Bronchial epithelial cell (primary cell): ENCODE measurements at regions not wholly inside any gene's neighbourhood (a gene's known extent, or its start where the extent isn't known, plus 50 kb on each side); places are given as distances from the start of the nearest gene placed in this dataset.

Source experiments
- DNase-seq: peaks from one replicate; pipeline ENCODE4 v3.0.0-alpha.2; 2010; ENCODE audit warnings: low read depth
- FAIRE-seq: peaks from 2 replicates; lab custom pipeline; 2011; peaks lifted over from hg19 to GRCh38; lab: Jason Lieb, UNC
- H3K27me3 ChIP-seq: 2 replicates; pipeline ENCODE4 v1.5.1; 2011; ENCODE audit warnings: low read length; ENCODE audit not compliant: control insufficient read depth, insufficient read depth
- H3K36me3 ChIP-seq: 2 replicates; pipeline ENCODE4 v1.5.1; 2011; ENCODE audit warnings: low read length; ENCODE audit not compliant: control insufficient read depth, insufficient read depth
- H3K4me3 ChIP-seq: 2 replicates; pipeline ENCODE4 v1.5.1; 2011; ENCODE audit warnings: mild to moderate bottlenecking, low read depth, low read length, control low read depth
- CTCF ChIP-seq: IDR thresholded peaks from 2 replicates; pipeline ENCODE4 v1.5.1; 2011; ENCODE audit warnings: mild to moderate bottlenecking, moderate library complexity, low read length, control low read depth, inconsistent platforms; ENCODE audit not compliant: insufficient read depth, severe bottlenecking

- no peak overlapping the region for H3K4me3 ChIP-seq
- FAIRE-seq, result no peak
- no peaks in the 10 kb centered on the region for H3K36me3 ChIP-seq
- no peak for TF ChIP-seq CTCF
- no peak for DNase-seq
- H3K27me3 ChIP-seq, result no peaks in the 10 kb centered on the region
Measured at GRCh38 chr2:7972670-7973069, 709.2 kb upstream of the ID2 start.

GRCh38 chr2:7973801-7974480 is 707.9 kb upstream of the ID2 start:
- Histone ChIP-seq H3K27me3 (no peaks in the 10 kb centered on the region), H3K4me3 (no peak overlapping the region), H3K36me3 (no peaks in the 10 kb centered on the region)
- TF ChIP-seq CTCF, result no peak
- no peak for DNase-seq
- no peak for FAIRE-seq

DNA sequence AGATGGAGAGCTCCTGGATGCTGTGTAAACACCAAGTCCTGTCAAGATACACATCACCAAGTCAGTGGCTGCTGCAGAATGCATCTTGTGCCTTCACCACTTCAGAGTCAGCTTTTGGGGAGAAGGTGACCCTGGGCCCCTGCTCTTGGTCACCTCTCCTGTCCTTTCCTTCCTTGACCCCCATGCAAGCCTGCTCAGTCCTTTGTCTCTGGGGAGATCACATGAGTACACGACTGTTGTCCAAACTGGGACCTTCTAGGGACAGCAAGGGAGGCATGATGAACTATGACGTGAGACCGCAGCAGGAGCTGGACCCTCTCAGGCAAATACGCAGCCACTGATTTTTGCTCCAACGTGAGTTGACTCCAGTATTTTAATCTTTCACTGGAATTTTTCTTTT is 706.9 kb upstream of the ID2 start:
- Histone ChIP-seq H3K36me3 (no peaks in the 10 kb centered on the region), H3K4me3 (no peak overlapping the region), H3K27me3 (no peaks in the 10 kb centered on the region)
- DNase-seq (no peak), FAIRE-seq (no peak)
- no peak for TF ChIP-seq CTCF

- Histone ChIP-seq H3K36me3 (no peaks in the 10 kb centered on the region), H3K4me3 (no peak overlapping the region), H3K27me3 (no peaks in the 10 kb centered on the region)
- no peak for FAIRE-seq
- no peak for DNase-seq
- no peak for TF ChIP-seq CTCF
Measured at GRCh38 chr2:7976206-7976605, 705.6 kb upstream of the ID2 start.

- no peaks in the 10 kb centered on the region for H3K27me3 ChIP-seq
- TF ChIP-seq CTCF, result no peak
- no peak for DNase-seq
- FAIRE-seq, result no peak
- H3K4me3 ChIP-seq, result no peak overlapping the region
- H3K36me3 ChIP-seq, result no peaks in the 10 kb centered on the region
Measured at GRCh38 chr2:7977981-7978380, 703.9 kb upstream of the ID2 start.

- DNase-seq, result no peak
- no peak overlapping the region for H3K4me3 ChIP-seq
- H3K36me3 ChIP-seq, result no peaks in the 10 kb centered on the region
- no peak for FAIRE-seq
- H3K27me3 ChIP-seq, result no peaks in the 10 kb centered on the region
- no peak for TF ChIP-seq CTCF
Measured at GRCh38 chr2:7982054-7982453, 699.8 kb upstream of the ID2 start.
